ENCODE measurements at regions not wholly inside any gene's neighbourhood (a gene's known extent, or its start where the extent isn't known, plus 50 kb on each side); places are given as distances from the start of the nearest gene placed in this dataset.

- Histone ChIP-seq H2AK5ac (ENCODE audit: insufficient read length, low read length) (no peak overlapping the region), H4K20me1 (ENCODE audit: control insufficient read depth, insufficient read depth, insufficient read length) (no peaks in the 10 kb centered on the region), H3K9me3 (ENCODE audit: control insufficient read depth, low read depth, low read length) (no peaks in the 10 kb centered on the region), H3K9ac (ENCODE audit: extremely low read depth, insufficient read length, low read length) (no peak overlapping the region), H3K4me1 (ENCODE audit: insufficient read depth, low read length) (no peaks in the 10 kb centered on the region), H3K4ac (ENCODE audit: low read depth, low read length) (no peak overlapping the region), H3T11ph (ENCODE audit: low read length) (no peak overlapping the region), H3K4me2 (ENCODE audit: insufficient read depth, insufficient read length, low read length) (no peak overlapping the region), H3K18ac (ENCODE audit: insufficient read length, low read depth, low read length) (no peak overlapping the region), H3K14ac (ENCODE audit: insufficient read depth, low read length) (no peak overlapping the region), H2BK15ac (ENCODE audit: low read depth, low read length) (no peak overlapping the region), H2BK12ac (ENCODE audit: insufficient read length, low read depth, low read length) (no peak overlapping the region), H4K8ac (replicated peaks; ENCODE audit: insufficient read length, low read depth, low read length) (no peak overlapping the region), H2BK20ac (ENCODE audit: low read depth, low read length, poor library complexity, severe bottlenecking) (no peak overlapping the region), H3K23ac (ENCODE audit: insufficient read length, low read depth, low read length) (no peak overlapping the region), H3K56ac (ENCODE audit: insufficient read length, low read depth, low read length) (no peak overlapping the region), H4K5ac (ENCODE audit: insufficient read length, low read depth, low read length) (no peak overlapping the region), H2BK120ac (ENCODE audit: low read depth, low read length, poor library complexity, severe bottlenecking) (no peak overlapping the region), H3K79me2 (ENCODE audit: insufficient read depth, low read length) (no peaks in the 10 kb centered on the region), H4K91ac (ENCODE audit: insufficient read length, low read depth, low read length) (no peak overlapping the region), H3K27me3 (ENCODE audit: insufficient read depth, low read length) (no peaks in the 10 kb centered on the region), H3K79me1 (ENCODE audit: insufficient read depth, low read depth, low read length, poor library complexity, severe bottlenecking) (no peaks in the 10 kb centered on the region), H2AFZ (ENCODE audit: low read length) (no peak overlapping the region), H3K27ac (ENCODE audit: insufficient read length, low read depth, low read length) (no peak overlapping the region), H3K23me2 (ENCODE audit: insufficient read length, low read depth, low read length, poor library complexity, severe bottlenecking) (no peaks in the 10 kb centered on the region), H2BK5ac (ENCODE audit: insufficient read length, low read length) (no peak overlapping the region)
- H3K9me3 Mint-ChIP-seq: no peaks in the 10 kb centered on the region
- WGBS (ENCODE audit: extremely low coverage, insufficient read length, low lambda C conversion rate): no CpG with 5 or more reads among the region's 4 CpGs
- H3K27ac Mint-ChIP-seq: no peak overlapping the region; a peak in 1 of 7 replicates
- no peak for TF ChIP-seq CTCF (conservative IDR thresholded peaks at IDR 0.05)
- H3K4me1 Mint-ChIP-seq: peaks cover 7 to 14% of the 10 kb centered on the region in 2 experiments; a peak in 3 of 4 replicates
- H3K4me3 Mint-ChIP-seq: no peak overlapping the region
- no peaks in the 10 kb centered on the region for H3K27me3 Mint-ChIP-seq (ENCODE audit: low read depth)
- no peak for DNase-seq
- no peaks in the 10 kb centered on the region for H3K36me3 Mint-ChIP-seq (ENCODE audit: insufficient read depth in 1 of 3, low read depth in 3 of 3)
Measured at GRCh38 chr2:19664646-19665045, 237.1 kb downstream of the TTC32 start.

Measured in H9 (cell line).